ENCODE measurements at regions not wholly inside any gene's neighbourhood (a gene's known extent, or its start where the extent isn't known, plus 50 kb on each side); places are given as distances from the start of the nearest gene placed in this dataset.

DNA sequence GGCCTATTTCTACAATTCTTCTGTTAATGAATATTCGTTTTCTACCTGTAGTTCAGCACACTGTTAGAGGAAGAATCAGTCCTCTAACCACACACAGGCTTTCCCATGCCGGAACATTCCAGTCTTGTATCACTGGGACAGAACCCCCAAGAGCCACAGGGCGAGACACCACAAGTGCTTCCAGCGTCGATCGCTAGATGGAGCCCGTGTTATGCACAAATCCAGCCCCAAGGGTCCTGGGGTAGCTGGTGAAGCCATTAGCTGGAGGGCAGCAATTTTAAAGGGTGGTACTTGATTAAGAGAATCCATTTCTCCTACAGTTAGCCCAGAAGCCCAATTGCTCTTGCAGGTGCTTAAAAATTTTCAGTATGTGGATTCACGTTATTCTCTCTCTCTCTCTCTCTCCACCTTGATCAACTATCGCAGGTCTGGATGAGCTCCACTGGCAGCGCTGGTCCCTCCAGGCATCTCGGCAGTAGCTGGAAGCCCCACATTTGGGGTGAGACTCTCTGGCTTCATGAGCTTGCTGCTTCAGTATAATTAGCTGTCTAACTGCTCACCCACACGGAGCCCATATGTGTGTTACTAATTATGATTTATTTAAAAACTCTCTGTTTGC is 148.2 kb upstream of the SNX19 start:
- Histone ChIP-seq H3K4me3 (no peak overlapping the region), H3K36me3 (ENCODE audit: insufficient read depth, low read length) (no peaks in the 10 kb centered on the region), H3K9ac (ENCODE audit: insufficient read length) (no peak overlapping the region), H3K27ac (no peak overlapping the region), H3K9me3 (ENCODE audit: low read depth, low read length) (no peaks in the 10 kb centered on the region)
- no peak for TF ChIP-seq EZH2 (IDR thresholded peaks at IDR 0.05)
- TF ChIP-seq FOXP2 (optimal IDR thresholded peaks at IDR 0.05; ENCODE audit: control extremely low read depth, extremely low read length, insufficient read depth) = no peak
- no peak for TF ChIP-seq POLR2AphosphoS5 (IDR thresholded peaks at IDR 0.05; ENCODE audit: borderline replicate concordance, low read depth, low read length)
- DNase-seq (ENCODE audit: low read depth, low spot score) = peak; percentile 22

DNA sequence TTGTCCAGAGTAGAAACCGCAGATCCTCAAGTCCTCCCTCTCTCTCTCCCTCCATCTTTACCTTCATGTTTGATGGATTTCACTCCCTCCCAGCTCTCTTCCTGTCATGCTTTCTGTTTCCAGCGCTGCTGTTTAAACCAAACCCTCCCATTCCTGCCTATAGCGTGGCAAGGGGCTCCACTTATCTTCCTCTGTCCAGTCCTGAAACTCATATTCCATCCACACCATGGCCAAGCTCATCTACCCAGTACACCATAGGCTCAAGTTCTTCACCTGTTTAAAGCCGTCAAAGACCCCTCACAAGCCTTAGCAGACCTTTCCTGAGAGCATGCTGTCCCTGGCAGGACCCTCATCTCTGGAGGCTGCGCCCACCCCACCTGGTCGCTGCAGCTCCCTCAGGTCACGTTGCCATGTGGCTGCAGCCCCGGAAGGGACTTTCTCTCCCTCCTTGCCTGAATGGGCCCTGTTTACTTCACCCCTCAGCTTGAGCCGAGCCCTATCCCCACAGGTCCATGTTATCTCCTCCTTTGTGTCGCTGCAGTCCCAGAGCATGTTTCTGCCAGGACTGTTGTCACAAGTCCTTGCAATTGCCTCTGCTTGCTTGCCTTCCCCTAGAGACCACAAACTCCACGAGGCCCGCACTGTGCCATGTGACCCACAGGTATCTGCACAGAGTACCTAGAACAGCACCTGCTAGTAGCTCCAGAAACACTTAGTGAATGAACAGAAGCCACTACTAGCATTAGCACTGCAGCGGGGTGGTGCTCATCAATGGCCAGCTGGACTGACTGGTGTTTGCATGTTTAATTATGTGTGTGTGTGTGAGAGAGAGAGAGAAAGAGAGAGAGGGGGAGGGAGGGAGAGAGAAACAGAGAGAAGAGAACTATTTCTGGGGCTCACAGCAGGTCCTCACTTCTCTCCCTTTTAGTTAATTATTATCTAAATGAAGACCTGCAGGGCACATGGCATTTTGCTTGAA is 149.4 kb upstream of the SNX19 start:
- Histone ChIP-seq H3K9ac (ENCODE audit: insufficient read length) (no peak overlapping the region), H3K4me3 (no peak overlapping the region), H3K27ac (no peak overlapping the region), H3K36me3 (ENCODE audit: insufficient read depth, low read length) (no peaks in the 10 kb centered on the region), H3K9me3 (ENCODE audit: low read depth, low read length) (no peaks in the 10 kb centered on the region)
- no peak for TF ChIP-seq POLR2AphosphoS5 (IDR thresholded peaks at IDR 0.05; ENCODE audit: borderline replicate concordance, low read depth, low read length)
- TF ChIP-seq FOXP2 (optimal IDR thresholded peaks at IDR 0.05; ENCODE audit: control extremely low read depth, extremely low read length, insufficient read depth) = no peak
- TF ChIP-seq EZH2 (IDR thresholded peaks at IDR 0.05) = no peak
- no peak for DNase-seq (ENCODE audit: low read depth, low spot score)

DNA sequence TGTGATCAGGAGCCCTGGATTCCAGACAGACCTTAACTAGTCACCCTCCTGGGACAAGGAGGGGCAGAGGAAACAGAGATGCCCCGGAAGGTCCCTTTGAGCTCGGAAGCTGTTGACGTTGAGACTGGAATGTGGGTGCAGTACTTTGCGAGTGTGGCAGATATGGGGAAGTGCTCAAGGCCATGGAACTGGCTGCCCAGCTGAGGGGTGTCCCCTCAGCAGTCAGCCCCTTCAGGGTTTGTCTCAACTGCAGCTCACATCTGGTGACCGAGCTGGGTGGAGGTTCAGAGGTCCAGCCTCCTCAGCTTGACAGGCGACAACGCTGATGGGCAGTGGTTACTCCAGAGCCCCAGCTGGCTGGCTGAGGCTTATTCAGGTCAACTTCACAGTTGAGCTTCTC is 150.3 kb upstream of the SNX19 start:
- H3K9ac ChIP-seq (ENCODE audit: insufficient read length) = no peak overlapping the region
- H3K9me3 ChIP-seq (ENCODE audit: low read depth, low read length) = no peaks in the 10 kb centered on the region
- H3K4me3 ChIP-seq = no peak overlapping the region
- H3K27ac ChIP-seq = no peak overlapping the region
- TF ChIP-seq FOXP2 (optimal IDR thresholded peaks at IDR 0.05; ENCODE audit: control extremely low read depth, extremely low read length, insufficient read depth) (no peak), EZH2 (IDR thresholded peaks at IDR 0.05) (no peak), POLR2AphosphoS5 (IDR thresholded peaks at IDR 0.05; ENCODE audit: borderline replicate concordance, low read depth, low read length) (no peak)
- no peaks in the 10 kb centered on the region for H3K36me3 ChIP-seq (ENCODE audit: insufficient read depth, low read length)
- no peak for DNase-seq (ENCODE audit: low read depth, low spot score)

DNA sequence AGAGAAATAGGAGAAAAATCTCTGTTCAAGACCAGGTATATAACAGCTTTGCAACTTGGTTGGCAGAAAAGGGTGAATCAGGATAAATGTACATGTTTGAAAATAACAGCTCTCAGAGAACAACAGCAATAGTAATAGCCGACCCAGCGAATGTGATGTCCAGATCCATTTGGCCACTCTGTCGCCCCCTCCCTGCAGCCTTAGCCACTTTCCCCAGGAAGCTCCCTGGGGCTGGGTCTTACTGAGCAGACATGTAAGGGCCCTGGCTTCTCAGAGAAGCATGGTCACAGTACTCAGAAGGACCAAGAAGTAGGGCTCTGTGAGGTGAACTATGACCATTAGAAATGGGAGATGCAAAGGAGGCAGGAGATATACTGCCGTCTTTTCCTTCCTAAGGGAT is 154.1 kb upstream of the SNX19 start:
- Histone ChIP-seq H3K9ac (ENCODE audit: insufficient read length) (no peak overlapping the region), H3K4me3 (no peak overlapping the region), H3K36me3 (ENCODE audit: insufficient read depth, low read length) (no peaks in the 10 kb centered on the region), H3K27ac (no peak overlapping the region), H3K9me3 (ENCODE audit: low read depth, low read length) (no peaks in the 10 kb centered on the region)
- no peak for DNase-seq (ENCODE audit: low read depth, low spot score)
- TF ChIP-seq POLR2AphosphoS5 (IDR thresholded peaks at IDR 0.05; ENCODE audit: borderline replicate concordance, low read depth, low read length) (no peak), FOXP2 (optimal IDR thresholded peaks at IDR 0.05; ENCODE audit: control extremely low read depth, extremely low read length, insufficient read depth) (no peak), EZH2 (IDR thresholded peaks at IDR 0.05) (no peak)

DNA sequence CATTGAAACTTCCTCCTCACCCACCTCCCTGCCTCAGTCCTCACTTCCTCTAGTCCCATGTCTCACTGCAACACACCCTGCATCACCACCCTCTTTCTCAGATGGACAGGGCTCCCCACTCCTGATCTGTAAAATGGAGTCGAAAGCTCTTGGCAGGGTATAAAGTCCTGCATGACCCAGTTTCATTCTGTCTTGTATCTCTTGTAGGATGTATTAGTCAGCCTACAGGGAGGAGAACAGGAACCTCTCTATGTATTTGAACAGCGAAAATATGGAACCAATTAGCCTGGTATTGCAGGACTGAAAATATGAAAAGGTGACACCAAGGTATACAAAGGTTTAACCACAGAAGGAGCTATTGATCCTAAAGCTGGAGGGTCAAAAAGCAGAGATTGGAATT is 156.9 kb upstream of the SNX19 start:
- no peak overlapping the region for H3K27ac ChIP-seq
- H3K4me3 ChIP-seq = no peak overlapping the region
- H3K9ac ChIP-seq (ENCODE audit: insufficient read length) = no peak overlapping the region
- DNase-seq (ENCODE audit: low read depth, low spot score) = no peak
- TF ChIP-seq POLR2AphosphoS5 (IDR thresholded peaks at IDR 0.05; ENCODE audit: borderline replicate concordance, low read depth, low read length) = no peak
- no peak for TF ChIP-seq EZH2 (IDR thresholded peaks at IDR 0.05)
- TF ChIP-seq FOXP2 (optimal IDR thresholded peaks at IDR 0.05; ENCODE audit: control extremely low read depth, extremely low read length, insufficient read depth) = no peak
- no peaks in the 10 kb centered on the region for H3K36me3 ChIP-seq (ENCODE audit: insufficient read depth, low read length)
- no peaks in the 10 kb centered on the region for H3K9me3 ChIP-seq (ENCODE audit: low read depth, low read length)

DNA sequence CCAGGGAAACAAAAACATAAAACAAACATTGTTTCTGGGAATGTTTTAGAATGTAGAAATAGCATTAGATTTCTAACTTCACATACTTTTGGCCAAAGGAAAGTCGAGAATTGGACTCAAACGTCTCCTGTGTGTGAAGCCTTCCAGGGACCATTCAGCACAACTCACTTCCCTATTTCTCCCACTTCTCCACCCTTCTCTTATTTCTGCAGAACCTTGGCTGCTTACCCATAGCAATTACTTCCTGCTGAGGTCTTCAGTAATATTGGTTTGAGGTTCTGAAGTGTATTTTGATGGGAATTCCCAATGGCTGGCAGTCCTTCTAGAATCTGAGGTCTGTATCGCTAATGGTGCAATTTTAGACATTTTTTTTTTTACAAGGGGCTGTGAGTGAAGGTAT is 158.3 kb upstream of the SNX19 start:
- no peaks in the 10 kb centered on the region for H3K36me3 ChIP-seq (ENCODE audit: insufficient read depth, low read length)
- no peak overlapping the region for H3K27ac ChIP-seq
- no peaks in the 10 kb centered on the region for H3K9me3 ChIP-seq (ENCODE audit: low read depth, low read length)
- H3K9ac ChIP-seq (ENCODE audit: insufficient read length) = no peak overlapping the region
- TF ChIP-seq EZH2 (IDR thresholded peaks at IDR 0.05) = no peak
- no peak for TF ChIP-seq FOXP2 (optimal IDR thresholded peaks at IDR 0.05; ENCODE audit: control extremely low read depth, extremely low read length, insufficient read depth)
- no peak for TF ChIP-seq POLR2AphosphoS5 (IDR thresholded peaks at IDR 0.05; ENCODE audit: borderline replicate concordance, low read depth, low read length)
- no peak overlapping the region for H3K4me3 ChIP-seq
- DNase-seq (ENCODE audit: low read depth, low spot score) = no peak

DNA sequence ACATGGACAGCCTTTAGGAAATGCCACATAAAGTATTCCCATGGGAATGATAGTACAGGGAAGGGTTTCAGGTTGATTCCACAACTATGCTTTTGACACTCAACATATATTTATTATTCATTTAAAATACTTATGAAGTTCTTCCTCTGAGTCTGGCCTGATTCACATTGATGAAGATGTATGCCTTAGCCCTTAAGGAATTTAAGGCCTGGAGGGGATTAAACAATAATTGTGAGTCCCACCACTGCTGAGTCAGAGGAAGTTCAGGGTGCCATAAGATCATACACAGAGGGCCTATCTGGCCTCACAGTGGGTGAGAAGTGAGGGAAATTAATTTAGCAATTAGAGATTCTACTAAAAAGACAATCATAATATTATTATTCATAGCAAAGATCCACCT is 161.1 kb upstream of the SNX19 start:
- no peaks in the 10 kb centered on the region for H3K9me3 ChIP-seq (ENCODE audit: low read depth, low read length)
- no peak for DNase-seq (ENCODE audit: low read depth, low spot score)

DNA sequence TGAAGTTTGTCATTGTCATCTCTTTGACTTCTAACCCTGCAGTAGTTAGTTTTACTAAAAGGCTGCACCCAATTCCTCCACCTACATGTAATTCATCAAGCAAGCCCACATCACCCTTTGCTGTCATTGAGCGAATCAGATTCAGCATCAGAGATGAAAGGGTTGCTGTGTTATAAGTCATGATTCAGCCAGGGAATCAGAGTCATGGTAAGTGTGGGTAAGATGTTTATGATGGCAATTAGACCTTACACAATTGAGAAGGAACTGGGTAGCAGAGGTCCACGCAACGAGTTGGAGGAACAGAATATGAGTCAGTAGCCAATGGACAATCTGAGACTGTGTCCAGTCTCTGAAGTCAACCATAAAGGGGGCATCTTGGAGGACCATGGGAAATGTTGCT is 162.8 kb upstream of the SNX19 start:
- TF ChIP-seq POLR2AphosphoS5 (IDR thresholded peaks at IDR 0.05; ENCODE audit: borderline replicate concordance, low read depth, low read length) (no peak), EZH2 (IDR thresholded peaks at IDR 0.05) (no peak), FOXP2 (optimal IDR thresholded peaks at IDR 0.05; ENCODE audit: control extremely low read depth, extremely low read length, insufficient read depth) (no peak)
- Histone ChIP-seq H3K4me3 (no peak overlapping the region), H3K36me3 (ENCODE audit: insufficient read depth, low read length) (no peaks in the 10 kb centered on the region)

More for the DNA sequence above, 161.1 kb upstream of the SNX19 start:
- H3K27ac ChIP-seq = no peak overlapping the region
- TF ChIP-seq POLR2AphosphoS5 (IDR thresholded peaks at IDR 0.05; ENCODE audit: borderline replicate concordance, low read depth, low read length) = no peak
- no peak for TF ChIP-seq EZH2 (IDR thresholded peaks at IDR 0.05)
- TF ChIP-seq FOXP2 (optimal IDR thresholded peaks at IDR 0.05; ENCODE audit: control extremely low read depth, extremely low read length, insufficient read depth) = no peak
- H3K36me3 ChIP-seq (ENCODE audit: insufficient read depth, low read length) = no peaks in the 10 kb centered on the region
- no peak overlapping the region for H3K9ac ChIP-seq (ENCODE audit: insufficient read length)
- H3K4me3 ChIP-seq = no peak overlapping the region

More for the DNA sequence above, 162.8 kb upstream of the SNX19 start:
- Histone ChIP-seq H3K9me3 (ENCODE audit: low read depth, low read length) (no peaks in the 10 kb centered on the region), H3K9ac (ENCODE audit: insufficient read length) (no peak overlapping the region), H3K27ac (no peak overlapping the region)
- no peak for DNase-seq (ENCODE audit: low read depth, low spot score)
